GM10248 (cell line): ENCODE measurements at regions not wholly inside any gene's neighbourhood (a gene's known extent, or its start where the extent isn't known, plus 50 kb on each side); places are given as distances from the start of the nearest gene placed in this dataset.

ENCODE experiments used
- CTCF ChIA-PET: fragments of 300-600 bp; sonication (Branson Sonifier 250); formaldehyde crosslinking; extraction: SDS; loops from one replicate; lab custom pipeline; 2021; ENCODE audit warnings: antibody characterized with exemption; lab: Yijun Ruan, JAX
- POLR2A ChIA-PET: fragments of 350-650 bp; sonication (Branson Sonifier 250); formaldehyde crosslinking; extraction: SDS; loops from one replicate; lab custom pipeline; 2020; ENCODE audit warnings: antibody characterized with exemption; lab: Yijun Ruan, JAX
- DNase-seq: peaks from one replicate; pipeline ENCODE4 v3.0.0; 2012; ENCODE audit errors: extremely low spot score
- CTCF ChIP-seq: IDR thresholded peaks from 2 replicates; pipeline ENCODE4 v1.5.1; 2012; ENCODE audit warnings: mild to moderate bottlenecking, low read depth; ENCODE audit errors: extremely low read depth, missing control alignments, control extremely low read depth

- CTCF ChIA-PET: no interaction called here
- DNase-seq: no peak
- POLR2A ChIA-PET: no interaction called here
- TF ChIP-seq CTCF: no peak
Measured at GRCh38 chr5:155914766-155915165, 412.2 kb upstream of the SGCD start.

- ChIA-PET POLR2A (no interaction called here), CTCF (no interaction called here)
- TF ChIP-seq CTCF: no peak
- DNase-seq: no peak
Measured at GRCh38 chr5:155915601-155916000, 411.4 kb upstream of the SGCD start.

- TF ChIP-seq CTCF: no peak
- DNase-seq: no peak
- ChIA-PET POLR2A (no interaction called here), CTCF (interaction anchor here (0.7 to 1.2 kb wide), 2 partner anchors 10 to 24 kb away, joined by 3 read pairs; no protein-coding TSS in a partner anchor)
Measured at GRCh38 chr5:155919126-155919525, 407.8 kb upstream of the SGCD start.

DNA sequence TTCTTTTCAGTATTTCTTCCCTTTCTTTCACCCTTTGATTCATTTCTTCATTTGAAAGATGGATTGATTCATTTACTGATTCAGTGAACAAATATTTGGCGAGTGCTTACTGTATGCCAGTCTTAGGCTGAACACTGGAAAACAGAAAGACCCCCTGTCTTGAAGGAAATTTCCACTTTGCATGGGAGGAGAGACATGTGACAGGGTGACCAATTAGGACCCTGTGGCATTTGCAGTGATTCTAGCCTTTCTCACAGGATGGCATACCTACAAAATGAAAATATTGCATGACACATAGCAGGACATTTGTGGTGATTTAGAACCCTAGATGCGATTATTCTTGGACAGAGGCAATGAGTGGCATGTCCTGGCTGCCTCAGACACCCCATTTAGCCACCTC lies 407.2 kb upstream of the SGCD start:
- DNase-seq: no peak
- ChIA-PET POLR2A (no interaction called here), CTCF (no interaction called here)
- no peak for TF ChIP-seq CTCF

- no peak for DNase-seq
- CTCF ChIA-PET: no interaction called here
- TF ChIP-seq CTCF: no peak
- POLR2A ChIA-PET: no interaction called here
Measured at GRCh38 chr5:155921621-155922020, 405.3 kb upstream of the SGCD start.

- no peak for TF ChIP-seq CTCF
- ChIA-PET POLR2A (no interaction called here), CTCF (interaction anchor here (1.2 to 1.7 kb wide), 2 partner anchors 9 to 17 kb away, joined by 3 to 8 read pairs; no protein-coding TSS in a partner anchor)
- DNase-seq: no peak
Measured at GRCh38 chr5:155923784-155924183, 403.2 kb upstream of the SGCD start.
